T-helper 2 cell treated with Interferon-gamma antibody and Interleukin-4, amounts not matched to agents 5 μg/mL and 100 μg/mL, for 36 hours (primary cell): ENCODE measurements at regions not wholly inside any gene's neighbourhood (a gene's known extent, or its start where the extent isn't known, plus 50 kb on each side); places are given as distances from the start of the nearest gene placed in this dataset.

Experiments used
- DNase-seq: peaks from one replicate; pipeline ENCODE4 v3.0.0; 2021; ENCODE audit warnings: low spot score
- H3K27ac Mint-ChIP-seq: one replicate; pipeline ENCODE4 v1.8.0; 2021; ENCODE audit warnings: mild to moderate bottlenecking, mixed read lengths
- H3K27me3 Mint-ChIP-seq: one replicate; pipeline ENCODE4 v1.8.0; 2021; ENCODE audit warnings: low read depth, mixed read lengths
- H3K36me3 Mint-ChIP-seq: one replicate; pipeline ENCODE4 v1.8.0; 2021; ENCODE audit warnings: low read depth, mixed read lengths
- H3K4me1 Mint-ChIP-seq: one replicate; pipeline ENCODE4 v1.8.0; 2021; ENCODE audit warnings: low read depth, mixed read lengths
- H3K4me3 Mint-ChIP-seq: one replicate; pipeline ENCODE4 v1.8.0; 2022; ENCODE audit warnings: mild to moderate bottlenecking, moderate library complexity, mixed read lengths
- H3K9me3 Mint-ChIP-seq: one replicate; pipeline ENCODE4 v1.8.0; 2021; ENCODE audit warnings: mixed read lengths

GRCh38 chr1:177600321-177600720 lies 369.5 kb downstream of the SEC16B start:
- Mint-ChIP-seq H3K27ac (no peak overlapping the region), H3K9me3 (peaks cover 16% of the 10 kb centered on the region), H3K36me3 (no peaks in the 10 kb centered on the region), H3K4me1 (no peaks in the 10 kb centered on the region), H3K27me3 (no peaks in the 10 kb centered on the region), H3K4me3 (no peak overlapping the region)
- DNase-seq: no peak

DNA sequence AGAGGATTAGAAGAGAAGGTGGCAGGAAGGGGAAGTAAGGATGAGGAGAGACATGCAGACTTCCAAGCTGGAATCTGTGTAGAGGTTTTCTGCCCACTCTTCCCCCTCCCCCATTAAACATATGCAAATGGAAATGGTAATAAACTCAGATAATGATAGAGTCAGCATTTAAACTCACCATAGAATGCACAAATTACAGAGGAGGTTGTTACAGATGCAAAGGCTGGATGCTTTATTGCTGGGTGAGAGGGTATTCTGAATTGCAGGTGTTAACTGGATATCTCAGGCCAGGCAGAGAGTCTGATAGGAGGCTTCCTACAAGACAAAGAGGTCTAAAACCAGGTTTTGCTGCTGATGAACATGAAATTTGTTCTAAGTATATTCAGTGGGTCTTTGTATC lies 372.5 kb downstream of the SEC16B start:
- Mint-ChIP-seq H3K4me1 (no peaks in the 10 kb centered on the region), H3K4me3 (no peak overlapping the region), H3K27me3 (no peaks in the 10 kb centered on the region), H3K27ac (no peak overlapping the region), H3K36me3 (no peaks in the 10 kb centered on the region), H3K9me3 (peaks cover 7% of the 10 kb centered on the region)
- DNase-seq: no peak

GRCh38 chr1:177596485-177596884 lies 373.4 kb downstream of the SEC16B start:
- H3K4me3 Mint-ChIP-seq: no peak overlapping the region
- H3K27me3 Mint-ChIP-seq: no peaks in the 10 kb centered on the region
- no peak overlapping the region for H3K27ac Mint-ChIP-seq
- DNase-seq: no peak
- H3K36me3 Mint-ChIP-seq: no peaks in the 10 kb centered on the region
- H3K9me3 Mint-ChIP-seq: peaks cover 4% of the 10 kb centered on the region
- no peaks in the 10 kb centered on the region for H3K4me1 Mint-ChIP-seq

DNA sequence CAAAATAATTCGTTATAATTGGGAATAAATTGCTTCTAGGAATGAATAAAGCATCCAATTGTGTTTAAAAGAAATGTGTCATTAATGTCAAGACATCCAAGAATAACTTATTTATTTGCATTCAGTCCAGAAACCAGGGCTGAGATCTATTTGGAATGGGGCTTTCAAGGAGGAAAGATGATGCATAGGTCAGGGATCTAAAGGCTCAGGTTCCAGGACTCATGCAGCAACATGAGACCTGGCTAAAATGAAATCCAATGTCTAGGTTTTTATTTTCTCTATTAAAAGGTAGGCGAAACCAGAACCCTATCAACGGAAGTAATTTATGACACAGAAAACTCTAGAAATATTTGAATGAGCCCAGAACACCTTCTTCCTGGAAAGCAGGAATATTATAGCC lies 376.8 kb downstream of the SEC16B start:
- Mint-ChIP-seq H3K36me3 (no peaks in the 10 kb centered on the region), H3K27ac (no peak overlapping the region), H3K27me3 (no peaks in the 10 kb centered on the region), H3K4me3 (no peak overlapping the region), H3K4me1 (no peaks in the 10 kb centered on the region), H3K9me3 (no peaks in the 10 kb centered on the region)
- DNase-seq: no peak

- H3K4me3 Mint-ChIP-seq: no peak overlapping the region
- no peaks in the 10 kb centered on the region for H3K4me1 Mint-ChIP-seq
- no peak overlapping the region for H3K27ac Mint-ChIP-seq
- DNase-seq: no peak
- no peaks in the 10 kb centered on the region for H3K27me3 Mint-ChIP-seq
- no peaks in the 10 kb centered on the region for H3K9me3 Mint-ChIP-seq
- no peaks in the 10 kb centered on the region for H3K36me3 Mint-ChIP-seq
Observed at GRCh38 chr1:177592624-177593023, 377.2 kb downstream of the SEC16B start.

DNA sequence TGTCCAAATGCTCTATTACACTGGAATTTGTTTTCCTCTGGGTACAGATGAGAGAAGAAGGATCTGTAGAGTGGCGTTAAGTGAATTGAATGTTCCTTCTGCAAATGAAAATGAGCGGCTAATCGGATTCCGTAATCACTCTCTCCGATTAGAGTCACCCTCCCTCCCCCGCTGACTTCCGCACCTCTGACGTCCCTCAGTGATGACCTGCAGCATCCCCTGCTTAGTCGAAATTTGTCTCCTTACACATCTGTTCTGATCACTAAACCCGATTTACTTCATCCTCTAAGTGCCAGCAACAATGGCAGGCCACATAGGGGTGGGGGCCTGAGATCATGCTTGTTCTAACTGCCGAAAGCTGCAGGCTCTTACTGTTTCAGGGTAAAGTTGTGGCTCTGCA lies 378.7 kb downstream of the SEC16B start:
- Mint-ChIP-seq H3K27ac (no peak overlapping the region), H3K36me3 (no peaks in the 10 kb centered on the region), H3K4me3 (no peak overlapping the region), H3K4me1 (no peaks in the 10 kb centered on the region), H3K9me3 (no peaks in the 10 kb centered on the region), H3K27me3 (no peaks in the 10 kb centered on the region)
- no peak for DNase-seq

DNA sequence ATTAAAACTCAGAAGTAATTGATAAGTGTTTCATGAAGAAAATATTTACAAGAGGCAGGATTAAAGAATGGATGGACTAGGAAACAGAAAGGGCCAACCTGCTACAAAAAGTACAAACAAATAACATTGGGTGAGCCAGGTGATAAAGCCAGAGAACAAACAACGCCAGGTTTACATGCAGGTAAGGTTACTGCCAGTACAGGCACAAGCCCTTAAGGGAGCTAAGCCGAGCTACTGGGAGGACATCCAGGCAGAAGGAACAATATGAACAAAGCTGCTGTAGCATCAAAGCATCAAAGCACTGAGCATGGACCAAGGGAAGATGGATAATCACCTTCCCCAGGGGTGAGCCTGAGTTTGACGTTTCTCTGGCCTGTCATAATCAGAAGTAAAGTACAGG lies 380.7 kb downstream of the SEC16B start:
- Mint-ChIP-seq H3K36me3 (no peaks in the 10 kb centered on the region), H3K9me3 (no peaks in the 10 kb centered on the region), H3K27ac (no peak overlapping the region), H3K27me3 (no peaks in the 10 kb centered on the region), H3K4me3 (no peak overlapping the region), H3K4me1 (no peaks in the 10 kb centered on the region)
- no peak for DNase-seq

DNA sequence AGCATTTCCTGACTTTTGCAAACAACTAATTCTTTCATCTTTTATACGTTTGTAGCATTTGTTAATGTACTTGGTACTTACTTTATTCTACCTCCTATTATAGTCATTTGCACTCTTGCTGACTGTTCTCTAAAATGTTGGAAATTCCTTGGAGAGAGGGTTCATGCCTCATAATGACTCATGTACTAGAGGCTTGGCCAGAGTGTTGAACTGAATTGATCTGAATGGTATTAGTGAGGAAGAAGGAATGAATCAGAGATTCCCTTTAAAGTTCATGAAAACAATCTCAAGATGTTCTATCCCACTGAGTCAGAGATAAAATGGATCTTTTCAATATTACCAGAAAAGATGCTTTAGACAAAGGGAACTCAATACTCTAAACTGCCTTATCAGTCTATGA lies 383.4 kb downstream of the SEC16B start:
- no peaks in the 10 kb centered on the region for H3K27me3 Mint-ChIP-seq
- DNase-seq: no peak
- no peaks in the 10 kb centered on the region for H3K36me3 Mint-ChIP-seq
- no peak overlapping the region for H3K4me3 Mint-ChIP-seq
- no peak overlapping the region for H3K27ac Mint-ChIP-seq
- no peaks in the 10 kb centered on the region for H3K9me3 Mint-ChIP-seq
- H3K4me1 Mint-ChIP-seq: no peaks in the 10 kb centered on the region

DNA sequence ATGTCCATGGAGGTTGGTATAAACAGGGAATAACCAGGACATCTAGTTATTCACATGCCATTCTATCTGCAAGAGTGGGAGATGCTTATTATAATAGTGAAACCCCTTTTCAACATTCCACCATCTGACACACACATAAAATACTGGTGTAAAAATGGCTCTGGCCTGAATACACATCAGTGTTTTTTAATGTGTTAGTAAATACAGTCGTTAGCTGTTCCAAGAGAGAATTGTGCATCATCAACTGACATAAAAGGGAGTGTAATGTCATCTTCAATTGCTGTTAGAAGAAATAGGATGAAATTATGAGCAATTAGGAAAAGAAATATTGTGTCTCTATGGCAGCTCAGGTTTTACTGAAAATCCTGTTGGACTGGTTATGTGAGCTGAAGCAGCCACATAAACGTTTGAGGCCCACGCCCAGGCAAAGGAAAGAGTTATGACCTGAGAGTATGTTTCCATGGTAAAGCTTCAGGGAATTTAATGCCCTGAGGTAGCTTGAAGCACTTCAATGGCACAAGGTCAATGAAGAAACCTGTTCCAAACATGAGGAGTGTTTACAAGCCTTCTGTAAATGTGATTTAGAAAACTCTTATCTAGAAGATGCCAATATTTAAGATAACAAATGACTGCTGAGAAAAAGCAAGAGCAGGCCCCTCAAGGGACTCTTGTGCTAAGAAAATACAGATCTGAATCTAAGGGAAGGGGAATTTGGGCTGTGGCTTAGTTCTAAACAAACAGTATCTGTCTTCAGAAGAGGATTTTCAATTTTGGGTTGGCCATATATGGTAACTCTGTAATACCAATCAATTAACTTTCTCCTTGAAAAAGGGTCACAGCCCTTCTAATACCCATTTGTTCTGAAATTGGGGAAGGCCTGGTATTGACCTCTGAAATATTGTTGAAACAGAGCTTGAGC lies 384.3 kb downstream of the SEC16B start:
- DNase-seq: no peak
- H3K9me3 Mint-ChIP-seq: no peaks in the 10 kb centered on the region

GRCh38 chr1:177573901-177574300 lies 396.0 kb downstream of the SEC16B start:
- Mint-ChIP-seq H3K36me3 (no peaks in the 10 kb centered on the region), H3K4me3 (no peak overlapping the region), H3K27me3 (no peaks in the 10 kb centered on the region), H3K27ac (no peak overlapping the region), H3K4me1 (no peaks in the 10 kb centered on the region), H3K9me3 (peaks cover 9% of the 10 kb centered on the region)
- DNase-seq: no peak

More for the DNA sequence above, 384.3 kb downstream of the SEC16B start:
- H3K4me3 Mint-ChIP-seq: no peak overlapping the region
- no peaks in the 10 kb centered on the region for H3K27me3 Mint-ChIP-seq
- H3K4me1 Mint-ChIP-seq: no peaks in the 10 kb centered on the region
- no peak overlapping the region for H3K27ac Mint-ChIP-seq
- H3K36me3 Mint-ChIP-seq: no peaks in the 10 kb centered on the region

DNA sequence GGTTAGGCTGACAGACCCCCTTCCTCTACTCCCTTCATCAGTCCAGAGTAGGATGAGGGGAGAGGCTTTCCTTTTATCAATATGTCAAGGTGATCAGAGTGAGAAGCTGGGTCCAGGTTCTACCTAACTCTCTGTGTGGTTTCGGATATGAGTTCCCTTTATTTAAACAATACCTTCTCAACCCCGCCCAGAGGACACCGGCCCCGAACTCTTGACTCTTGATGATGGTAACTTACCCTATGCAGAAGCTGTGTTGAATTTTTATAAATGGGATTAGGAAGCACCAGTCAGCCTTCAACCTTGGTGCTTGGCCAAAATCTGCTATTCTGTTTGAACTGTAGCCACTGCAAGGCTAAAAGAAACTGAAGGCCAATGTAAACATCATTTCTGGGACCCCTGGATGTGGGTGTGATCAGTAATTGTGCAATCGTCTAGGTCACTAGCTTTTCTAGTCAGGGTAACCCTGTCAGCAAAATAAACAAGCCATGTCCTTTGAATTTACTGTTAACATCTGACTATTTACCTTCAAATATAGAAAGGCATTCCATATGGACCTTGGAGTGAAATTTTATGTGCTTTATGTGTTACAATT lies 398.3 kb downstream of the SEC16B start:
- H3K36me3 Mint-ChIP-seq: no peaks in the 10 kb centered on the region
- no peak for DNase-seq
- H3K27me3 Mint-ChIP-seq: no peaks in the 10 kb centered on the region
- H3K27ac Mint-ChIP-seq: no peak overlapping the region
- H3K9me3 Mint-ChIP-seq: peaks cover 6% of the 10 kb centered on the region
- no peaks in the 10 kb centered on the region for H3K4me1 Mint-ChIP-seq
- no peak overlapping the region for H3K4me3 Mint-ChIP-seq

DNA sequence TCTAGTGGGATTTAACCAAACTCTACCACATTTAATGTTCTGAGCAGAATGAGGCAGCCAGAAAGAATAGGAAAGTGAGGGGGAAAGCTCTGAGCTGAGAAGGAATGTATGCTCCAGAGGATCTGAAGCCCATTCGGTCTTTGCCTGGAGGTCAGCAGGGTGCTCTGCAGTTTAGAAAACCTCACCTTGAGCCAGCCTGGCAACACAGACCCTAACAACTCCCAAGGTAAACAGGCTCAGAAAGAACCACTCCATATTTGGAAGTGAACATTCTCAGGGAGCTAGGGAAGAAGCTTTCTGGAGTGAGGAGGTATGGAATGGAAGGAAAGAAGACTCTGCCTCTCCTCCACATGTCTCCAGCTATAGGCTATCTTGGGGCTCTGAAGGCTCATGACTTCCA lies 398.8 kb downstream of the SEC16B start:
- Mint-ChIP-seq H3K4me1 (no peaks in the 10 kb centered on the region), H3K4me3 (no peak overlapping the region), H3K36me3 (no peaks in the 10 kb centered on the region), H3K27me3 (no peaks in the 10 kb centered on the region), H3K9me3 (peaks cover 6% of the 10 kb centered on the region), H3K27ac (no peak overlapping the region)
- DNase-seq: no peak

- H3K4me1 Mint-ChIP-seq: no peaks in the 10 kb centered on the region
- no peaks in the 10 kb centered on the region for H3K36me3 Mint-ChIP-seq
- no peak overlapping the region for H3K4me3 Mint-ChIP-seq
- peaks cover 3% of the 10 kb centered on the region for H3K9me3 Mint-ChIP-seq
- no peak for DNase-seq
- no peak overlapping the region for H3K27ac Mint-ChIP-seq
- no peaks in the 10 kb centered on the region for H3K27me3 Mint-ChIP-seq
Observed at GRCh38 chr1:177569476-177569875, 398.7 kb downstream of the BRINP2 start.

DNA sequence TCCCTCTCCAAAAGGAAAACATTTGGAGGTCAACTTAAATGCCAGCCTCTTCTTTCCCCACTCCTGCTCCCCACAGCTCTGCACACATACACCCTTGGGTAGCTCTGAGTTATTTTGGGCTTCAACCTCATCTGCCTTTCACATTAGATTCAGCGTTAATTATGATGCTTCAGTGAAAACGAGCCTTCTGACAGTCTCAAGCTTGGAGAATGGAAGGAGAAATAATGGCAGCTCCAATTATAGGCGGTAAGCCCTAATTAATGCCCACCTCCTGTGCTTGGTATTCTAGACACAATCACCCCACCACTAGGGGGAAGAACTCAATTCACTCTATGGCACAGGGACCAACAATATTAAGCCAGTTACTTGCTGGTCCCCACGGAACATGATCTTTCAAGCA lies 397.9 kb downstream of the BRINP2 start:
- no peak for DNase-seq
- H3K27ac Mint-ChIP-seq: no peak overlapping the region
- no peaks in the 10 kb centered on the region for H3K27me3 Mint-ChIP-seq
- H3K4me1 Mint-ChIP-seq: no peaks in the 10 kb centered on the region
- peaks cover 3% of the 10 kb centered on the region for H3K9me3 Mint-ChIP-seq
- no peak overlapping the region for H3K4me3 Mint-ChIP-seq
- no peaks in the 10 kb centered on the region for H3K36me3 Mint-ChIP-seq
